GM03348 (cell line): ENCODE measurements at regions not wholly inside any gene's neighbourhood (a gene's known extent, or its start where the extent isn't known, plus 50 kb on each side); places are given as distances from the start of the nearest gene placed in this dataset.

ENCODE experiments used
- DNase-seq: peaks from one replicate; pipeline ENCODE4 v3.0.0; 2012; ENCODE audit warnings: low spot score

DNA sequence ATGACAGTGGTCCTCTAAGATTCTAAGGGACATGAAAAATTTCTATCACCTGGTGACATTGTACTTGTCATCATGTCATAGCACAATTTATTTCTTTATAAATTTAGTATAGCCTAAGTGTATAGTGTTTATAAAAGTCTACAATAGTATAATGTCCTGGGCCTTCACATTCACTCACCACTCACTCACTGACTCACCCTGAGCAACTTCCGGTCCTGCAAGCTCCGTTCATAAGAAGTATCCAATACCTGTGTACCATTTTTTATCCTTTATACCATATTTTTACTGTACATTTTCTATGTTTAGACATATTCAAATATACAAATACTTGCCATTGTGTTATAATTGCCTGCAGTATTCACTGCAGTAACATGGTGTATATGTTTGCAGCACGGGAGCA is 72.8 kb upstream of the DSEL start:
- no peak for DNase-seq

- DNase-seq: no peak
These were observed 69.6 kb upstream of the DSEL start for GRCh38 chr18:67586101-67586500.

DNA sequence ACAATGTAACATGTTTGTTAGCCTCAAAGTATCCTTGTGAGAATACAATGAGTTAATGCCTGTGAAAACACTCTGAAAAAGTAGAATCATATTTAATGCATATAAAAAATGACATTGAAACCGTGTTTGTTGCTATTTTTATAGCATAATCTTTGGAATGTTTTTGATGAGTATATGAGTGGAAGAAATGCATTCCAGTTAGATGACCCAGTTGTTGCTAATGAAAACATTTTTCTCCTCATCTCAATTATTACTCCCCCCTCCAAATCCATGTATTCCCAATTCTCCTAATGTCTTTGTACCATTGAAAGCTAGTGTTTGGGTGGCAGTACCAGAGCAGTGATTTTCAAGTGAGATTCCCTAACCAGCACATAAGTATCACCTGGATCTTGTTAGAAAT is 67.1 kb upstream of the DSEL start:
- DNase-seq: peak; percentile 34

GRCh38 chr18:67582488-67582887 is 66.0 kb upstream of the DSEL start:
- DNase-seq: no peak

DNA sequence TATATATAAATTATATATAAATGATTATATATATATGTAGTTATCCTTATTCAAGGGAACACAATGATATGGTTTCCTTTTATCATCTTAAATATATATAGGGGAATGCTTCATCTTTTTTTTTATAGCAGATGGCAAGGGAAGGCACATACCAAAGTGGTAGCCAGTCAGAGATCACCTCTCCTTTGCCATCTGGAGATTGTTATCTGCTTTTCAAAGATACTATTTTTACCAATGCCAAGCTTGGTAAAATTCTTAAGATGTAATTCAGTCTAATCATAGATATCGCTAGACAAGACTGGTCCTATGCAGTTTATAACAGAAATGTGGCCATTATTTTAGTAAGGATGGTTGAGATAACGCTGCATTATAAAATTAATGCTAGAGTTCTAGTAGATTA is 64.7 kb upstream of the DSEL start:
- DNase-seq: no peak

GRCh38 chr18:67577386-67577785 is 60.9 kb upstream of the DSEL start:
- peak; percentile 7 for DNase-seq

DNA sequence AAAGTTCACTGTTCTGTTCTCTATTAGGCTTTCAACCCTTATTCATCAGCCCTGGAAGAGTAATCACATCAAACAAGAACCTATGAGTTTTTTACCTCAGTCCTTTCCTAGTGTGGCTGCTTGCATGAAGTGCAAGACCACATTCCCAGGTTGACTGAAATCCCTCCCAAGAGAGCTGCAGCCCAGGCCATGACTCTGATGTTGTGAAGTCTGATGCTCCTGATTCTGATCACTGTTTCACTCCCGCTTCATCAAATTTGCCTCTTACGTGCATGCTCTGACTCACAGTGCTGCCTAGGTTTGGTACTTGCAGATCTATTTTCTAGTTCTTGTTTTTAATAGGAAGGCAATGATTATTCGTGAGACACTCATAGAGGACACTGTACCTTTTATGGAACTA is 58.2 kb upstream of the DSEL start:
- DNase-seq: no peak

DNA sequence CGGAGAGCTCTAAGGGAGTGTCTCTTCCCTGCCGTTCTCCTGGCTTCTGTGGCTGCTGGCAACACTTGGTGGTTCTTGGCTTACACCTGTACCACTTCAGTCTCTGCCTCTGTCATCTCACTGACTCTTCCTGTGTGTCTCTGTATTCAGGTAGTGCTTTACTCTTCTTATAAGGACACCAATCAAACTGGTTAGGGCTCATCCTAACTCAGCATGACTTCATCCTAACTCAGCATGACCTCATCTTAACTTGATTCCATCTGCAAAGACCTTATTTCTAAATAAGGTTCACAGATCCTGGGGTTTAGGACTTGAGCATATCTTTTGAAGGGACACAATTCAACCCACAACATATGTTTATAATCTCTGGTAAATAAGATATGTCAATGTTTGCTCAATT is 51.6 kb upstream of the DSEL start:
- no peak for DNase-seq
